Tibial nerve (tissue), 4 donors: ENCODE measurements at regions not wholly inside any gene's neighbourhood (a gene's known extent, or its start where the extent isn't known, plus 50 kb on each side); places are given as distances from the start of the nearest gene placed in this dataset.

Experiments used
- CTCF ChIP-seq, 5 experiments: fragments of 200-600 bp in 3 of 5; fragments of 450-650 bp in 2 of 5; sonication (generic) in 3 of 5; IDR thresholded peaks; one replicate each; pipeline ENCODE4 v1.5.1; 2016 to 2019; ENCODE audit warnings: antibody characterized with exemption in 5 of 5, mild to moderate bottlenecking in 3 of 5, moderate library complexity in 2 of 5
- EP300 ChIP-seq, 2 donors: sonication (generic); formaldehyde crosslinking; IDR thresholded peaks; one replicate each; pipeline ENCODE4 v1.6.1; 2017; ENCODE audit warnings: antibody characterized with exemption in 2 of 2, mild to moderate bottlenecking in 1 of 2
- POLR2A ChIP-seq, 2 donors: fragments of 450-650 bp; IDR thresholded peaks; one replicate each; pipeline ENCODE4 v1.6.1; 2017; ENCODE audit warnings: antibody characterized with exemption in 2 of 2, mild to moderate bottlenecking in 2 of 2, moderate library complexity in 2 of 2

DNA sequence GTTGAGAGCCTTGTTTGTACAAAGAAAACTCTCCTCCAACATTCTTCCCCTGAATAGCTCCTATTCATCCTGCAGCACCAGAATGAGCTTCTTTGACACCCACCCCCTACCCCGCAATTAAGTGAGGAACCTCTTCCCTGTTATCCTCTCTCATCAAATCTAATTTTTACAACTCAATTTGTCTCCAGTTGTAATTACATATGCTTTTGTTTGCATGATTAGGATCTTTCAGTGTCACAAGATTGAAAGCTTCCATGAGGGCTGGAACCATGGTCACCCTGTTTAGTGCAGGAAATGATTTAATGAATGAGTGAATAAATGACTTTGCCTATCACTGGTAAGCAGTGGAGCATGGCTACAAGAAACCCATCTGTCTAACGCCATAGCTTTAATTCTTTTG, 334.6 kb upstream of the KLHL29 start:
- TF ChIP-seq CTCF (IDR thresholded peaks at IDR 0.05) (no peak), EP300 (IDR thresholded peaks at IDR 0.05) (no peak), POLR2A (IDR thresholded peaks at IDR 0.05) (no peak)
